VCaP (cell line): ENCODE measurements at regions not wholly inside any gene's neighbourhood (a gene's known extent, or its start where the extent isn't known, plus 50 kb on each side); places are given as distances from the start of the nearest gene placed in this dataset.

Source experiments
- H3K27ac ChIP-seq: fragments of 450-650 bp; 2 replicates; pipeline ENCODE4 v1.5.1; 2017
- CTCF ChIP-seq: fragments of 450-650 bp; conservative IDR thresholded peaks from 2 replicates; pipeline ENCODE4 v1.5.1; 2017; ENCODE audit warnings: mild to moderate bottlenecking, moderate library complexity

GRCh38 chr4:126291886-126292285 lies 977.1 kb downstream of the FAT4 start:
- TF ChIP-seq CTCF: no peak
- no peak overlapping the region for H3K27ac ChIP-seq

GRCh38 chr4:126298271-126298670 lies 983.5 kb downstream of the FAT4 start:
- no peak overlapping the region for H3K27ac ChIP-seq
- no peak for TF ChIP-seq CTCF

GRCh38 chr4:126306152-126306869 lies 991.6 kb downstream of the FAT4 start:
- no peak overlapping the region for H3K27ac ChIP-seq
- no peak for TF ChIP-seq CTCF

GRCh38 chr4:126318376-126318775 lies 1003.6 kb downstream of the FAT4 start:
- H3K27ac ChIP-seq: no peak overlapping the region

GRCh38 chr4:126328914-126329313 lies 1014.2 kb downstream of the FAT4 start:
- no peak for TF ChIP-seq CTCF
- H3K27ac ChIP-seq: no peak overlapping the region

More at GRCh38 chr4:126318376-126318775, 1003.6 kb downstream of the FAT4 start:
- no peak for TF ChIP-seq CTCF

- no peak for TF ChIP-seq CTCF
- no peak overlapping the region for H3K27ac ChIP-seq
Observed at GRCh38 chr4:126338548-126338947, 1023.8 kb downstream of the FAT4 start.

- TF ChIP-seq CTCF: no peak
- no peak overlapping the region for H3K27ac ChIP-seq
Observed at GRCh38 chr4:126341927-126342326, 1027.2 kb downstream of the FAT4 start.
